ENCODE measurements at regions not wholly inside any gene's neighbourhood (a gene's known extent, or its start where the extent isn't known, plus 50 kb on each side); places are given as distances from the start of the nearest gene placed in this dataset.

DNA sequence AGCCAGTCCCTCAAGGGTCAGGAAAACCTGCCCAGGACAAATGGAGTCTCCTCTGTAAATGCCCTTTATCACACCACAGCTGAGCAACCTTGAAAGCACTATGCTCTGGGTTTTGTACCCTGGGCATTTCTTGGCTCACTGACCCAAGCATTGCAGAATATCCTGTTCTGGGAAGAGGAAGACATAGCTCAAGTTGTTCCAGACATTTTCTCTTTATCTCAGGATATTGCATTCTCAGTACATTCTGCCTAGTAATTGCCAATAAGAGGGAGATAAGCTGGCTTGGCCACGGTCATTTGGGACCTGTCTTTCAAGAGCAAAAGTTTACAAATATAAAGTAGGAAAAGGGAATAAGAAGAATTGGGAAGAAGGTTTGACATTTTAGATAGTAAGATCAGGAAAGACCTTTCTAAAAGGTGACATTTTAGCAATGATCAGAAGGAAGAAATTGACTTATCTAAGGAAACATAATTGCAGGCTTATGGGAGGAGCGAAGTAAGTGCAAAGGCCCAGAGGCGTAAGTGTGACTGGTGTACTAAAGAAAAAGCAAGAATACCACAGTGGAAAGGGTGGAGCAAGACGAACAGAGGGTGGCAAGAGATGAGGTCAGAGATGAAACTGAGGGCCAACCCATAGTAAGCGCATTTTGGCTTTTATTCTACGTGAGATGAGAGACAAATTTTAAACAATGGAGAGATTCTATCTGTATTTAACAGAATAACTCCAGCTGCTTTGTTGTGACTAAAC, 394.0 kb upstream of the CXADR start:
- TF ChIP-seq CTCF (IDR thresholded peaks at IDR 0.05) (no peak), POLR2A (IDR thresholded peaks at IDR 0.05) (no peak)

All from heart left ventricle (tissue), 13 donors.